ENCODE measurements at regions not wholly inside any gene's neighbourhood (a gene's known extent, or its start where the extent isn't known, plus 50 kb on each side); places are given as distances from the start of the nearest gene placed in this dataset.

DNA sequence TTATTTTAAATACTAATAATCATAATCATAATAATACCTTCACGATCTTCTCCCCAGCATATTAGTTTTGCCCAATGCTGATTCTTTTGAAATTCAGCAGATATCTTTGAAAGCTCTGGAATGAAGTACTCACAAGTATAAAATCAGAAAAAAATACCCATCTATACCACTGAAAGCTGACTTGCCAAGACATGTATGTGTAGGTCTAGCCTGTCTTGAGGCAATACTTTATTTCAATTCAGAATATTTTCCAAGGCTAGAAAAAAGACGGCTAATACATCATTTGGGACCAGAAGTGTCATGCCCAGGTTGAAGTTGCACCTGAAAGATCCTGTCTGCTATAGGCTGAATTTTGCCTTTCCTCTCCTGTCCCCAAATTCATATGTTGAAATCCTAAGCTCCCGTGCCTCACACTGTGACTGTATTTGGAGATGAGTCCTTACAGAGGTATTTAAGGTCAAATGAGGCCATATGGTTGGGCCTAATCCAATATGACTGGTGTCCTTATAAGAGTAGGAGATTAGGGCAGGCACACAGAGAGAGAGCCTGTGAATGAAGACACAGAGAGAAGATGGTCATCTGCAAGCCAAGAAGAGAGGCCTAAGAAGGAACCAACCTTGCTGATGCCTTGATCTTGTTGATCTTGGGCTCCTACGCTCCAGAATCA is 255.9 kb upstream of the CMC1 start:
- TF ChIP-seq, protein P1, sequence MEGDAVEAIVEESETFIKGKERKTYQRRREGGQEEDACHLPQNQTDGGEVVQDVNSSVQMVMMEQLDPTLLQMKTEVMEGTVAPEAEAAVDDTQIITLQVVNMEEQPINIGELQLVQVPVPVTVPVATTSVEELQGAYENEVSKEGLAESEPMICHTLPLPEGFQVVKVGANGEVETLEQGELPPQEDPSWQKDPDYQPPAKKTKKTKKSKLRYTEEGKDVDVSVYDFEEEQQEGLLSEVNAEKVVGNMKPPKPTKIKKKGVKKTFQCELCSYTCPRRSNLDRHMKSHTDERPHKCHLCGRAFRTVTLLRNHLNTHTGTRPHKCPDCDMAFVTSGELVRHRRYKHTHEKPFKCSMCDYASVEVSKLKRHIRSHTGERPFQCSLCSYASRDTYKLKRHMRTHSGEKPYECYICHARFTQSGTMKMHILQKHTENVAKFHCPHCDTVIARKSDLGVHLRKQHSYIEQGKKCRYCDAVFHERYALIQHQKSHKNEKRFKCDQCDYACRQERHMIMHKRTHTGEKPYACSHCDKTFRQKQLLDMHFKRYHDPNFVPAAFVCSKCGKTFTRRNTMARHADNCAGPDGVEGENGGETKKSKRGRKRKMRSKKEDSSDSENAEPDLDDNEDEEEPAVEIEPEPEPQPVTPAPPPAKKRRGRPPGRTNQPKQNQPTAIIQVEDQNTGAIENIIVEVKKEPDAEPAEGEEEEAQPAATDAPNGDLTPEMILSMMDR (IDR thresholded peaks at IDR 0.05) = no peak
- TF ChIP-seq EZH2phosphoT487 (IDR thresholded peaks at IDR 0.05) = no peak
